Right kidney (tissue), 1 donor: ENCODE measurements at regions not wholly inside any gene's neighbourhood (a gene's known extent, or its start where the extent isn't known, plus 50 kb on each side); places are given as distances from the start of the nearest gene placed in this dataset.

ENCODE experiments used
- DNase-seq: peaks from one replicate; pipeline ENCODE4 v3.0.0-alpha.2; 2016

GRCh38 chr2:191515551-191515950, 162.4 kb upstream of the NABP1 start:
- DNase-seq = no peak

GRCh38 chr2:191516260-191516659, 161.7 kb upstream of the NABP1 start:
- no peak for DNase-seq

- DNase-seq = no peak
Measured at GRCh38 chr2:191521608-191522208, 156.2 kb upstream of the NABP1 start.

GRCh38 chr2:191522478-191523120, 155.3 kb upstream of the NABP1 start:
- DNase-seq = no peak

GRCh38 chr2:191526091-191526490, 151.8 kb upstream of the NABP1 start:
- no peak for DNase-seq

GRCh38 chr2:191526536-191526935, 151.4 kb upstream of the NABP1 start:
- DNase-seq = no peak

GRCh38 chr2:191526953-191527556, 150.9 kb upstream of the NABP1 start:
- no peak for DNase-seq

GRCh38 chr2:191530618-191531017, 147.3 kb upstream of the NABP1 start:
- no peak for DNase-seq

- DNase-seq = no peak
Measured at GRCh38 chr2:191533693-191534180, 144.2 kb upstream of the NABP1 start.

- no peak for DNase-seq
Measured at GRCh38 chr2:191537921-191538320, 140.0 kb upstream of the NABP1 start.

- no peak for DNase-seq
Measured at GRCh38 chr2:191538334-191538903, 139.5 kb upstream of the NABP1 start.

GRCh38 chr2:191539068-191539467, 138.9 kb upstream of the NABP1 start:
- DNase-seq = no peak

GRCh38 chr2:191540681-191541080, 137.3 kb upstream of the NABP1 start:
- no peak for DNase-seq

- no peak for DNase-seq
Measured at GRCh38 chr2:191543708-191544107, 134.2 kb upstream of the NABP1 start.

- no peak for DNase-seq
Measured at GRCh38 chr2:191544461-191545062, 133.4 kb upstream of the NABP1 start.

GRCh38 chr2:191545361-191545760, 132.6 kb upstream of the NABP1 start:
- DNase-seq = no peak

- DNase-seq = no peak
Measured at GRCh38 chr2:191552066-191552465, 125.9 kb upstream of the NABP1 start.

- no peak for DNase-seq
Measured at GRCh38 chr2:191554240-191554639, 123.7 kb upstream of the NABP1 start.

GRCh38 chr2:191555092-191555742, 122.7 kb upstream of the NABP1 start:
- DNase-seq = peak; percentile 48

- no peak for DNase-seq
Measured at GRCh38 chr2:191556463-191556862, 121.5 kb upstream of the NABP1 start.

- DNase-seq = no peak
Measured at GRCh38 chr2:191557841-191558240, 120.1 kb upstream of the NABP1 start.

- no peak for DNase-seq
Measured at GRCh38 chr2:191559569-191559968, 118.4 kb upstream of the NABP1 start.
